Ovary (tissue), 7 donors: ENCODE measurements at regions not wholly inside any gene's neighbourhood (a gene's known extent, or its start where the extent isn't known, plus 50 kb on each side); places are given as distances from the start of the nearest gene placed in this dataset.

Experiments
- DNase-seq, 5 donors: peaks; one replicate each; pipeline ENCODE4 v3.0.0-alpha.2; 2019 to 2020
- H3K27ac ChIP-seq, 2 donors: fragments of 200-600 bp; one replicate each; pipeline versions ENCODE4 v1.5.1 to v1.8.0; 2019 to 2022
- H3K27me3 ChIP-seq: fragments of 200-600 bp; one replicate; pipeline ENCODE4 v1.8.0; 2022
- H3K36me3 ChIP-seq: fragments of 200-600 bp; sonication (generic); one replicate; pipeline ENCODE4 v1.5.1; 2019
- H3K4me1 ChIP-seq: one replicate; pipeline ENCODE4 v1.8.1; 2013; ENCODE audit warnings: mild to moderate bottlenecking, moderate library complexity; ENCODE audit not compliant: insufficient read depth
- H3K4me3 ChIP-seq: fragments of 200-600 bp; sonication (generic); one replicate; pipeline ENCODE4 v1.5.1; 2017
- H3K9me3 ChIP-seq, 2 donors: fragments of 200-600 bp in 1 of 2; sonication (generic) in 1 of 2; one replicate each; pipeline versions ENCODE4 v1.5.1 to v1.8.1; 2013 to 2019; ENCODE audit warnings: mild to moderate bottlenecking in 1 of 2, moderate library complexity in 1 of 2
- CTCF ChIP-seq, 3 donors: fragments of 450-650 bp in 2 of 3; fragments of 200-600 bp in 1 of 3; IDR thresholded peaks; one replicate each; pipeline versions ENCODE4 v1.5.1 to v1.8.0; 2016 to 2022; ENCODE audit warnings: antibody characterized with exemption in 3 of 3, mild to moderate bottlenecking in 1 of 3
- EP300 ChIP-seq: sonication (generic); formaldehyde crosslinking; IDR thresholded peaks from one replicate; pipeline ENCODE4 v1.6.1; 2017; ENCODE audit warnings: antibody characterized with exemption
- POLR2A ChIP-seq: fragments of 450-650 bp; IDR thresholded peaks from one replicate; pipeline ENCODE4 v1.6.1; 2017; ENCODE audit warnings: antibody characterized with exemption, mild to moderate bottlenecking, moderate library complexity
- WGBS, 3 donors: extraction: QIAGEN DNeasy Blood & Tissue Kit in 1 of 3; methylation state at CpG; one replicate each; pipeline versions ENCODE4 v1.1.5 to v1.1.7; 2013 to 2017; 5-methylcytosine and 5-hydroxymethylcytosine counted together
- intact Hi-C, 4 donors: fragments of 100-400 bp; cut with DNase I; formaldehyde crosslinking; loops; one replicate each; pipeline versions ENCODE4 v1.11.0 to v1.15.1; 2022 to 2023
- donor health status: DM: no; HTN: no; CAD: no; lungs with moderate emphysema.
- donor health status: DM: no; HTN: no; CAD: no.
- donor health status: Bipolar disorder and iron deficiency.
- donor health status: DM: no; HTN: no; CAD: no.
- donor health status: DM: yes; HTN: yes; CAD: no.

GRCh38 chr5:133819977-133820471 is 148.4 kb downstream of the C5orf15 start:
- H3K27ac ChIP-seq, result no peak overlapping the region
- H3K27me3 ChIP-seq, result no peaks in the 10 kb centered on the region
- TF ChIP-seq POLR2A, result no peak
- TF ChIP-seq CTCF (IDR thresholded peaks at IDR 0.05), result no peak
- TF ChIP-seq EP300, result no peak
- intact Hi-C loops, result no loop called here
- peaks cover 2% of the 10 kb centered on the region for H3K4me1 ChIP-seq
- no peaks in the 10 kb centered on the region for H3K36me3 ChIP-seq
- H3K4me3 ChIP-seq, result no peak overlapping the region
- DNase-seq, result no peak
- H3K9me3 ChIP-seq, result no peaks in the 10 kb centered on the region
- 40 to 64% (median 48%) methylated on average over 11 of the region's 11 CpGs for whole genome bisulfite sequencing, 3 donors

- H3K4me1 ChIP-seq, result peaks cover 2% of the 10 kb centered on the region
- no peaks in the 10 kb centered on the region for H3K36me3 ChIP-seq
- no peak overlapping the region for H3K27ac ChIP-seq
- intact Hi-C loops, result no loop called here
- TF ChIP-seq EP300, result no peak
- TF ChIP-seq CTCF (IDR thresholded peaks at IDR 0.05), result no peak
- no peak for TF ChIP-seq POLR2A
- 65 to 73% (median 66%) methylated on average over 12 of the region's 12 CpGs for WGBS, 3 donors
- H3K27me3 ChIP-seq, result no peaks in the 10 kb centered on the region
- no peak for DNase-seq
- H3K4me3 ChIP-seq, result no peak overlapping the region
- no peaks in the 10 kb centered on the region for H3K9me3 ChIP-seq
Observed at GRCh38 chr5:133818869-133819600, 149.4 kb downstream of the C5orf15 start.

- peak; percentile 55 to 83 (median 70) for DNase-seq
- Histone ChIP-seq H3K27ac (no peak overlapping the region), H3K9me3 (no peaks in the 10 kb centered on the region), H3K4me1 (peaks cover 2% of the 10 kb centered on the region), H3K27me3 (no peaks in the 10 kb centered on the region), H3K36me3 (no peaks in the 10 kb centered on the region), H3K4me3 (no peak overlapping the region)
- TF ChIP-seq EP300 (peak; percentile 61), POLR2A (no peak)
- whole genome bisulfite sequencing, 3 donors, result 4 to 13% (median 6%) methylated on average over 5 of the region's 5 CpGs
- intact Hi-C loops, result no loop called here
Observed at GRCh38 chr5:133818031-133818431, 150.4 kb downstream of the C5orf15 start.

- Histone ChIP-seq H3K4me3 (no peak overlapping the region), H3K9me3 (no peaks in the 10 kb centered on the region), H3K36me3 (no peaks in the 10 kb centered on the region), H3K4me1 (peaks cover 2% of the 10 kb centered on the region), H3K27me3 (no peaks in the 10 kb centered on the region), H3K27ac (no peak overlapping the region)
- peak; percentile 25 to 49 (median 38) for DNase-seq
- TF ChIP-seq EP300 (no peak), POLR2A (no peak), CTCF (IDR thresholded peaks at IDR 0.05) (no peak)
- WGBS, 3 donors, result 58 to 65% (median 63%) methylated on average over 2 of the region's 2 CpGs
- intact Hi-C loops, result no loop called here
Observed at GRCh38 chr5:133817456-133817855, 151.0 kb downstream of the C5orf15 start.

GRCh38 chr5:133816791-133817190 is 151.6 kb downstream of the C5orf15 start:
- intact Hi-C loops, result no loop called here
- DNase-seq, result no peak
- TF ChIP-seq CTCF (IDR thresholded peaks at IDR 0.05), result no peak
- no peak for TF ChIP-seq EP300
- no peak for TF ChIP-seq POLR2A
- Histone ChIP-seq H3K27me3 (no peaks in the 10 kb centered on the region), H3K27ac (no peak overlapping the region), H3K9me3 (no peaks in the 10 kb centered on the region), H3K36me3 (no peaks in the 10 kb centered on the region), H3K4me3 (no peak overlapping the region), H3K4me1 (peaks cover 2% of the 10 kb centered on the region)
- 88 to 93% (median 90%) methylated on average over 5 of the region's 5 CpGs for WGBS, 3 donors
